Fibroblast of skin of back (primary cell): ENCODE measurements at regions not wholly inside any gene's neighbourhood (a gene's known extent, or its start where the extent isn't known, plus 50 kb on each side); places are given as distances from the start of the nearest gene placed in this dataset.
A peak's percentile ranks its signal among the peaks of the same experiment; 100 is the strongest.

Experiments used
- DNase-seq: peaks from one replicate; pipeline ENCODE4 v3.0.0-alpha.2; 2013

GRCh38 chr15:46567968-46568367 lies 933.1 kb downstream of the SQOR start:
- no peak for DNase-seq

GRCh38 chr15:46569781-46570180 lies 935.0 kb downstream of the SQOR start:
- no peak for DNase-seq

DNA sequence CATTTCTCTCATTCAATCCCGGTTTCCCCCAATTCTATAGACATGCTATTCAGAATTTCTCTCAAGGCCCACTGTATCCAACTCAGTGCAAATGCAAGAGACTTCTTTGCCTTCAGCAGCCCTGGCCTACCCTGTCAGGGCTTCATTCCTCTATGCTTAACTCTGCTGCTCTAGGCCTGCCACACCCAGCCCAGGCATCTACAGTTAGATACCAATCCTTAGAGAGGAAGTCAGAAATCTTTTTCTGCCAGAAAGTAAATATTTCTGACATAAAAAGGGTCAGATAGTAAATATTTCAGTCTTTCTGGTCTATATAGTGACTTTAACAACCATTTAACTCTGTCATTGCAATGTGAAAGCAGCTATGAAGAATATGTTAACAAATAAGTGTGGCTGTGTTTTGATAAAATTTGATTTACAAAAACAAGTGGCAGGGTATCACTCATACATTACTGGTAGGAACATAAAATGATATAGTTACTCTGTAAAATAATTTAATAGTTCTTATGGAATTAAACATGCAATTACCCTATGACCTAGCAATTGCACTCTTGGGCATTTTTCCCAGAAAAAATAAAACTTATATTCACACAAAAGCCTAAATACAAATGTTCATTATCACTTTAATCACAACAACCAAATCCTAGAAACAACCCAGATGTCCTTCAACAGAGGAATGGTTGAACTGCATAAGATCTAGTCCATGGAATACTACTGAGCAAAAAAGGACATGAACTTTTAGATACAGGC lies 942.0 kb downstream of the SQOR start:
- peak; percentile 62 for DNase-seq

GRCh38 chr15:46577767-46578166 lies 942.9 kb downstream of the SQOR start:
- no peak for DNase-seq

- DNase-seq: no peak
Observed at GRCh38 chr15:46580487-46580886, 945.7 kb downstream of the SQOR start.

DNA sequence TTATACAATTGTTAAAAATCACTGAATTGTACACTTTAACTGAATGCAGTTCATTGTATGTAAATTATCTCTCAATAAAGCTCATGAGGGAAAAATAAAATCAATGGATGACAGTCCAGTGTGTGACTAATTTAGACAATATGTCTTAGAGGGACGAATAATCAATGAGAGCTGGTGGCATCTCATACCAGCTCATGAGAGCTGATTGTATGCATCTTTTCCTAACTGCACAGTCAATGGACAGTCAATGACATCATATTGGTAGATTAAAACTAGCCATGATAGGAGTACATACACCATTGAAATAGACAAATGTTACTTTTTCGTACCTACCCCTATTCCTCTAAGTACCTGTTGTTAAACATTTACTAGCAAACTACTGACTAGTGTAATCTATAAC lies 946.1 kb downstream of the SQOR start:
- no peak for DNase-seq

- DNase-seq: no peak
Observed at GRCh38 chr15:46589088-46589487, 954.3 kb downstream of the SQOR start.

- DNase-seq: no peak
Observed at GRCh38 chr15:46591462-46591861, 956.6 kb downstream of the SQOR start.

DNA sequence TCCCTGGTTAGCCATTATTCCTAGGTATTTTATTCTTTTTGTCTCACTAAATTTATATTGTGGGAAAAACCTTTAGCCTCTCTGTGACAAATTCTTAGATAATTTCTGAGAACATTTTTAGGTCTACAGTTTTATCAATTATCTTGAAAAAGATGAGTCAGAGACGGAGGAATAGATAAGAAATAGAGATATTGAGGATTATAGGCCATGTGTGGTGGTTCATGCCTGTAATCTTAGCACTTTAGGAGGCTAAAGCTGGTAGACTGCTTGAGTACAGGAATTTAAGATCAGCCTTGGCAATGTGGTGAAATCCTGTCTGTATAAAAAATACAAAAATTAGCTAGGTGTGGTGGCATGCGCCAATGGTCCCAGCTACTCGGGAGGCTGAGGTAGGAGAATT lies 960.2 kb downstream of the SQOR start:
- DNase-seq: no peak

- peak; percentile 1 for DNase-seq
Observed at GRCh38 chr15:46607077-46607476, 972.2 kb downstream of the SQOR start.

GRCh38 chr15:46616033-46616432 lies 981.2 kb downstream of the SQOR start:
- DNase-seq: no peak

- DNase-seq: no peak
Observed at GRCh38 chr15:46617507-46617906, 982.7 kb downstream of the SQOR start.

DNA sequence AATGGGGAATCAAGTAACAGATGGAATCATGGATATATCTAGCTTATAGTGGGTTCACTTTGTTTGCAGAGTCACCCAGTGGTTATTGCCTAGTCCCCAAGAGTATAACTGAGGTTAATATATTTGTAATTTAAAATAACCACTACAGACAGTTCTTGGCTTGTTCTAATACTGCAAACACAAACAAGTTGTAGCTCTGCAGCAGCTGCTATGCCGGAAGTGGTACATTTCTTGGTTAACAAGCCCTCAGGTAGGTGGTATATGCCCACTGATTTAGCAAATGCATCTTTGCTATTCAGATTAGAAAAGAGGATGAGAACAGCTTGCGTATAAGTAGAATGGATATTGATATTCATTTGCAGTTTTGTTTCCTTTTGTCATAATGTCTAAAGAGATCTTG lies 984.2 kb downstream of the SQOR start:
- DNase-seq: no peak

- DNase-seq: no peak
Observed at GRCh38 chr15:46620392-46621013, 985.7 kb downstream of the SQOR start.

DNA sequence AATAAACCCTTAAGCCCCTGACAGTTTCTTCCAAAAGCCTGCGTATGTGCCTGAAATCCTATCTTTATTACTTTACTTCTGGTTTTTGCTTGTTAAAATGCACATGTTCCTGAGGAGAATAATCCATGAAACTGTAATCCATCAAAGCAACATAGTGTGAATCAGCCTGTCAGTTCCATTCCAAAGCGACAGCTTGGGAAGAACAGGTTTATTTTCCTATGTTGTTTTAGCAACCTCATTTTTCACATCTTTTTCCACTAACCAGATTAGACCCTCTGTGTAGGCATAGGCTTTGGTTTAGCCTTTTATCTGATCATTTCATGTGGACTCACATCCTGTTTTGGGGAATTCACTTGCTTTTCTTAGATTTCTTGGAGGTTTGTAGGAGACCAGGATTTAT lies 988.0 kb downstream of the SQOR start:
- DNase-seq: no peak

DNA sequence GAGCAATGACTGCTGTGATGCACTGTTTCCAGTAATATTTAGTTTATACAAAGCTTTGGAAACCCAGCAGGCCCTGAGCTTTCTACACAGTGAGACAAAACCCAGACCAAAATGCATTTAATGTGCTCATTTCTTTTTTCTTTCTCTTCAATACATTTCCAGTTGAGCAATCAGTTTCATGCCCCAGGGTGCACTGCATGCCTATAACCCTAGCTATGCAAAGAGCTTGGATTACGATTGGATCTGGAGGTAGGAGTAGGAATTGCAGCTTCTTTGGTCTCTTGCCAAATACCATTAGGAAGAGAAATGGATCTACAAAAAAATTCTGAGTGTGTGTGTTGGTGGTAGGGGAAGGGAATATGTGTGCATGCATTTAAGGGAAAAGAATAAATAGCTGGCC lies 1001.4 kb downstream of the SQOR start:
- DNase-seq: peak; percentile 9

DNA sequence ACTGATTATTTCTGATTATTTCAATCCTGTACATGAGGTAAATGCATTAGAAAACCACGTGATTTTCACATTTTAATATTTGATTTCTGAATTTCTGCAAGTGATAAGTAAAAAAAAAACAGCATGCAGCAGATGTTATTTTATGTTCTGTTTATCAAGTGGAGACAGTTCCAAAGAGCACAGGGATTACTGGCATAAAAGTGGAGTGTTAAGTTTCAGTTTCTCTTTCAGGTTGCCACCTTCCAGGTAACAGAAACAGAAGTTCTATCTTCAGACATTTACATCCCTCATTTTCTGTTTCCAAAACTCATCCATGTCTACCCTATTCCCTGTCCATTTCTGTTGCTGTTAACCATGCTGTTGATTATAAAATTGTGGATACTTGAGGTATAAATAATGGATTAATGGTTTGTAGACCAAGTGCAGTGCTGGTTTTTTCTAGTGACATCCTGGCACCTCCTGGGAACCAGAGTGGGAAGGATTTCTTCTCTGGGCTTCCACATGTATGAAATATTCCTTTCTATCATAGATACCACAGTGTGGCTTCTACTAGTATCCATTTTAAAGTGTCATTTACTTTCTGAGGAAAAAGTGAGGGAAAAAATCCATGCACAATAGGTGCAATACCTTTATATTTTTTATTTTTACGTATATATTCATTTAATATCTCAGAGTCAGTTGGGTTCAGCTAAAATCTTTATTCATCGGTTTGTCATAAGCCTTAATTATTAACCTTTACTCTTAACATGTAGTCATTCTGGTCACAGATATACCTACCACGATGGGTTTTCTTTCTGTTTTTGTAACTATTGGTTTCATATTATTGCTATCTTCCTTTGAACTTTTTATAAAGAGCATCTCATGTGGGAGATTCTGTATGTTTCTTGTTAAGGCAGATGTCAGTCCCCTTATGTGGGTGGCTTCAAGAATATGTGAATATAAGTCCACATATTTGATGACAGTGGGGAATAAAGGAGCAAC lies 1010.0 kb downstream of the SQOR start:
- no peak for DNase-seq

DNA sequence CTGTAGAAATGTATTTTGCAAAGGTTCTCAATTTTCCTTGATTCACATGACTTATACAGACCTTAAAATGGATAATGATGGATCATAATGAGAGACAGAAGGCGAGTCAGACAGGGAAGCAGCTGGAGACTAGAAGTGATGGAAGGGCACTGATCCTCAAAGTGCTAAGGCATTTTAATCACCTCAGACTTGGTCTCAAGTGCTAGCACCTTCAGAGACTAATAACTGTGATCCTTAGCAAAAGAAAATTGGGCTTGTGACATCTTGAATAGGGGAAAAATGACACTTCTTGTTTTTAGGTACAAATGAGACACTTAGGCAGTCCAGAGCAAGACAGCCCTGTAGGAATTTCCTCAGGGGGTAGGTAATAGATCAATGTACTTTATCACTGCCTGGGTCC lies 1011.7 kb downstream of the SQOR start:
- no peak for DNase-seq

GRCh38 chr15:46647046-46647445 lies 1012.2 kb downstream of the SQOR start:
- no peak for DNase-seq

DNA sequence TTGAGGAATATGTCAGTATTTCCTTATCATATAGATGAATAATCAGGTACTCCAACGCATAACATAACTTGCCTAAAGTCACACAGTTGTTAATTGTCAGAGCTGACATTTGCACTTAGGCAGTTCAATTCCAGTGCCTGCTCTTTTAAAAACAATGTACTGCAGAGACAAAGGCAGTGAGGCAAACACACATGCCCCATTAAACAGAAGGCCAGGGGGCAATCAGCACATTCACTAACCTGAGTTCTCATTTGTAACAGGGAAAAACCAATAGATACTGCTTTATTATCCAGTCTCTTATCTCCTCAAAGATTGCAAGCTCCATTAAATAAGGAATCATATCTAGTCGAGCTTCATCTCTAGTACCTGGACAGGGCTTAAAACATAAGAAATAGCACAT lies 1017.4 kb downstream of the SQOR start:
- DNase-seq: no peak

GRCh38 chr15:46654993-46655392 lies 1020.2 kb downstream of the SQOR start:
- DNase-seq: peak; percentile 21

DNA sequence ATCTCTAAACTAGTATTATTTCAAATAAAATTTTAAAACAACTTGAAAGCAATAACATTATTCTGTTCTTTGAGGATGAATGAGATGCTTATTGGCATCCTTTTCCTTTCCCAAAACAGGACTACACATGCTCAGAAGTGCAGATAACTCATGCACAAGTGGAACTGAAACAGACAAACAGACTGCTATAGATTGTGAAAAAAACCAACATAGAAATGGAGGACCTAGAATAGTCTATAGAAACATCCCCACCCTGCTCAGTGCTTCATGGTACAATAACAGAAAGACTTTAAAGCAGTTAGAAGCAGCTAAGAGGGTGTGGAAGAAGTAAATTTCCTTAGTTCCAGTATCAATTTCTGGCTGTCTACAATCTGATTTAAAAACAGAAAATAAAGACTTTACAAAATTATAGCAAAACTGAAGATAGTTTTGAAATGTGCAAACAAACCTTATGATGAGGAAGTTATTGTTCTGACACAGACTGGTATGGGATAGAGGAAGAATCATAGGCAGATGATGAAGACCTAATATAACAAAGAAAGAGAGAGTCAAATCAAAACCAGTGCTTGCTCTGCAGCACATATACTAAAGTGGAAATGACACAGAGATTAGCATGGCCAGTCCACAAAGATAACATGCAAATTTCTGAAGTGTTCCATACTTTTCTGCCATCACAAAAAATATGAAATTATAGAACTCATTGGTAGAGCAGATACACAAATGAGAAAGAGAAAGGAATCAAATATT lies 1025.4 kb downstream of the SQOR start:
- no peak for DNase-seq

DNA sequence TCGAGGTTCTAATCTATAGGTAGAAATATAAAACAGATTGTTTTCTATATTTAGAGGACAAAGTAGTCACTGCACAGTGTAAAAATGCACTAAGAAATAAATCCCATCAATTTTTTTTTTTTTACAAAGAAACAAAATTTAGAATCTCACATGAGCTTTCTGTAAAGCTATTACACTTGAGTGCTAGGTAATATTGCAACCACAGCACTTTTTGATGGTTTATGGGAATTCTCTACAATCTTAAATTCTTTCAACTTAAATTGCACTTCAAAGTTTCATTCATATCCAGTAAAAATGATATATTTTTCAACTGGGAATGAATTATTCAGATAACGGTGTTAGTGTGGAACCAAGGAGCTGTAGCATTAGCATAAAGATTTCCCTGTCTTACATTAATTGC lies 1035.4 kb downstream of the SQOR start:
- DNase-seq: no peak
